Eye (tissue), 1 donor: ENCODE measurements at regions not wholly inside any gene's neighbourhood (a gene's known extent, or its start where the extent isn't known, plus 50 kb on each side); places are given as distances from the start of the nearest gene placed in this dataset.
"Not testable (repeated sequence)": the region's sequence is repeated elsewhere in the genome, so short reads cannot be mapped to it uniquely, and the experiment has no call there.

Experiments
- DNase-seq: peaks from one replicate; pipeline ENCODE4 v3.0.0-alpha.2; 2015

DNA sequence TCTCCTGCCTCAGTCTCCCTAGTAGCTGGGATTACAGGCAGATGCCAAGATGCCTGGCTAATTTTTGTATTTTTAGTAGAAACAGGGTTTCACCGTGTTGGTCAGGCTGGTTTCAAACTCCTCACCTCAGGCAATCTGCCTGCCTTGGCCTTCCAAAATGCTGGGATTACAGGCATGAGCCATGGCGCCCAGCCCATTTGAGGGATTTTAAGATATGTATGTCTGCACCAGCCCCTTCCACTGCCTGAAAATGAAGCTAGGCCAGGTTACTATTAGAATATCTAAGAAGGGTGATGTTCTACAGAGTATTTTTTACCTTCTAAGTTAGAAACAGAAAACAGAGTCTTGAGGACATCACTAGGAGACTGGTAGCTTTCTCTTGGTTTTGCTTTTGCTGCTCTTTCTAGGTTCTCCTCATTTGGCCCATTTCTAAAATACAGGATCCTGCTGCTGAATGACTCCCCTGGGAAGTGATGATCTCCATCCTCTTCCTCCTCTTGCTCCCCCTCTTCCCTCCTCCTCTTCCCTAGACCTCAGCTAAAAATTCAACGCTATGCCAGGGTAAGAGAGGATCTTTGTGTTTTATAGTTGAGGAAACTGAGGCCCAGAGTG is 118.5 kb downstream of the MYCN start:
- no peak for DNase-seq

DNA sequence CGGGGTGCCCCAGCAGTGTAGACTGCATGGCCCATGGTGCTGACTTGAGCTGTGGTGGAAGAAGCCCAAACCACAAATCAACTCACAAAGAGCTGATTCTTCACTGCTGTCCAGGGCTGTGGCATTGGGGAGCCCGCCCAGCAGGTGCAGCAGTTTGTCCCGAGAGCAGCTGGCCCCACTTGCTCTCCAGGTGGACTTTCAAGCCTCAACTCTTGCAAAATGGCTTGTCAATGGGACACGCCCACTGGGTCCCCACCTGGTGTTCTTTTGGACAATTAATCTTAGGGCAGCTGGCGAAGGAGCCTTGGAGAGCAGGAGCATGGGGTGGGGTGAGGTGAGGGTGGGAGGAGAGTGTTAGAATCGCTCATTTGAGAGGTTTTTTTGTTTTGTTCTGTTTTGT is 117.9 kb downstream of the MYCN start:
- no peak for DNase-seq

DNA sequence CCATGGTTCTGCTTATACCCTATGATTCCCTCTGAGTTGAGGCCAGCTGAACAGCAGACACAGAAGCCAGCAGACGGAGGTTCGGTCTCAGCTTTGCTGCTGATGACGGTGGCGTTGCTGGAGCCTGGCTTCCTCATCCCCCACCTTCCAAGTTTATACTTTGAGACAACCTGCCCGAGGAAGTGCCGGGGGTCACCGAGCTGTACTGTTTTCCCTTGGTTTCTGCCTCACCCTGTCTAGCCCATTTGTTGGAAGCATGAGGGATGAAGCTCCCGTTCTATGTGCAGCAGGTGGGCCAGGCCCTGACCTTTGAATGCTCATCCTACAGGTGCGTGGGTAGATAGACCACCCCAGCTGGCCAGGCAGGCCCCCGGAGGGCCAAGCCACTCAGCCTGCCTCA is 117.3 kb downstream of the MYCN start:
- DNase-seq: no peak

DNA sequence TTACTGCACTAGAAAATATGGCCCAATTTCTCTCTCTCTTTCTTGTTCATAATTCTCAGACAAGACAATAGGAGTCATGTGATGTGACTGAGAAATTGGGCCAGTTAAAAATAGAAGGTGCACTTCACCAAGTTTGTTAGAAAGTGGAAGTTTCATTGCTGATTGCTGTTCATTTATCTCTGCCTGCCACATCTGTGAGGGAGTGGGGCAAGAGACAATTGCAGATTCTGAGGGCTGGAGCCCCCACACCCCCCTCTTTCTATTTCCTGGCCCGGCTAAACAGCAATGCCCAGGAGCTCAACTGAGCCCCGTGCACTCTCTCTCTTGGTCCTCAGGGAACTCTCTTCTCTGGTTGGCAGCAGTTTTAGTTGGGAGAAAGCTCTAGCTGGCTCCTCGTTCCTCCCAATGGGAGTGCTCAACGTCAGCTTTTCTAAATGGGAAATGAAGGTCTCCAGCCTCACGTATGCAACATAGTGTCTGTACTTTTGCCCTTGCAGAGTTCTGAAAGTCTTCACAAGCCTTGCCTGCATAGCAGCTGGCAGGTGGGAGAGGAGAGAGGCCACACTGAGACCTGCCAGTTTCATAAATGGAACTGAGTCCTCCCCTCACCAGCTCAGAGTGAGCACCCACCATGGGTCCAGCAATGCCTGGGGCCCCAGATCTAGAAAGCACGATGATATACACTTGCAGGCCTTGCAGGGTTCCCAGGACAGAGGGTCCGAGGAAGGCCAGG is 115.7 kb downstream of the MYCN start:
- DNase-seq: peak; percentile 54

DNA sequence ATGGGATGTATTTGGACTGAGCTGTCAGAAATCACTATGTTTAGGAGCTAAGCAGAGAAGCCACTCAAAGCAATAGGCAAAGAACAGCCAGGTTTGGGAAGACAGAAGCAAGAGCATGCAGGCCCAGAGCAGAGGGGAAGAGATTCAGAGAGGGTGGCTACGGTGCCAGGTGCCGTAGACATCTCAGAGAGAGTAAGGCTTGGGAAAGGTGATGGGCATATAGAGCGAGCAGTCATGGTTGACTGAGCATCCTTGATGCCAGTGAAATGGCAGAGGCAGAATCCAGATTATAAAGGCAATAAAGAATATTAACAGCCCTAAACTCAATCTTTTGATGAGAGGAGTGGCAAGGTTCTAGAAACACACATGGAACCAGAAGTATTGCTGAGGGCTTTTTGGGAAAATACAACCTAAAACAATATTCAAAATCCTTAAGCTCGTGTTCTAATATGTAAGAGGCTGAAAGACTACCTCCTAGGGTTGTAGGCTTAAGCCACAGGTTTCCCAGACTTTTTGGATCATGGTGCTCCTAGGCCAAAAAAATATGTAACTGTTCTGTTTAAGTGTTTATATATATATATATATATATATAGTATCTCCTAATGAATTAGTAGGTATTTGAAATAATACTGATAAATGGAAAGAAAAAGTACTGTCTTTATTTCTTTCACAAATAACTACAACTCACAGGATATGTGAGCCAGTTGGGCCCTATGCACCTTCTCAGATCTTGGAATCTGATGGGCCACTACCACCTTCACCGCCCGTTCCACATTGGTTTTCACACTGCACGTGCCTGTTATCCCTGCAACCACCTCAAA is 113.3 kb downstream of the MYCN start:
- no peak for DNase-seq

DNA sequence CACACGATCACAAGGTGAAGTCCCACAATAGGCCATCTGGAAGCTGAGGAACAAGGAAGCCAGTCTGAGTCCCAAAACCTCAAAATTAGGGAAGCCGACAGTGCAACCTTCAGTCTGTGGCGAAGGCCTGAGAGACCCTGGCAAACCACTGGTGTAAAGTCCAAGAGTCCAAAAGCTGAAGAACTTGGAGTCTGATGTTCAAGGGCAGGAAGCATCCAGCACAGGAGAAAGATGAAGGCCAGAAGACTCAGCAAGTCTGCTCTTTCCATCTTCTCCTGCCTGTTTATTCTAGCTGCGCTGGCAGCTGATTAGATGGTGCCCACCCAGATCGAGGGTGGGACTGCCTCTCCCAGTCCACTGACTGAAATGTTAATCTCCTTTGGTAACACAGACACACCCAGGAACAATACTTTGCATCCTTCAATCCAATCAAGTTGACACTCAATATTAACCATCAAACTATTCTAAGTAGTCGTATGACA is 112.3 kb downstream of the MYCN start:
- not testable (repeated sequence) for DNase-seq

DNA sequence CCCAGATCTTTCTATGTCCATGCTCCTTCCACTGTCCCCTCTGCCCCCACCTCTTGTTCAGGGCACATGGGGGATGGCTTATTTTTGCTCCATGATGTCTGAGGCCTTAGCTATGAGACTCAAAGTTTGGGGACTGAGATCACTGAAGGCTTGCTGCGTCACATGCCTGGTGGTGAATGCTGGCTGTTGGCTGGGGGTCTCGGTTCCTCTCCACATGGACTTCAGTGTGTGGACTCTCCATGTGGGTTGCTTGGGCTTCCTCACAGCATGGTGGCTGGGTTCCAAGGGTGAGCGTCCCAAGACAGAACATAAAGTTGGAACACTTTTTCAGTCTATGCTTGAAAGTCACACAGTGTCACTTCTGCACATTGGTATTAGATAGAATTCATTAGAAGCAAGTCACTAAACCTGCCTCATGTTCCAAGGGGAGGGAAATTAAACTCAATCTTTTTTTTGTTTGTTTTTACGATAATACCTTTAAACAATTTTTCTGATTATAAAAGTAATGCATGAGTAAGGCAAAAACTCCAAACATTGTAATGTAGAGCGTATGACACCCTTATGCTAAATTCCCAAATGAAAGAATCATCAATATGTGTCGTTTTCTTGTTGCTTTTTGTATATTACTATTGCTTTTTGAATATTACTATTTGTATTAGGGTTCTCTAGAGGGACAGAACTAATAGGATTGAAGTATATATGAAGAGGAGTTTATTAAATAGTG is 111.7 kb downstream of the MYCN start:
- DNase-seq: no peak

DNA sequence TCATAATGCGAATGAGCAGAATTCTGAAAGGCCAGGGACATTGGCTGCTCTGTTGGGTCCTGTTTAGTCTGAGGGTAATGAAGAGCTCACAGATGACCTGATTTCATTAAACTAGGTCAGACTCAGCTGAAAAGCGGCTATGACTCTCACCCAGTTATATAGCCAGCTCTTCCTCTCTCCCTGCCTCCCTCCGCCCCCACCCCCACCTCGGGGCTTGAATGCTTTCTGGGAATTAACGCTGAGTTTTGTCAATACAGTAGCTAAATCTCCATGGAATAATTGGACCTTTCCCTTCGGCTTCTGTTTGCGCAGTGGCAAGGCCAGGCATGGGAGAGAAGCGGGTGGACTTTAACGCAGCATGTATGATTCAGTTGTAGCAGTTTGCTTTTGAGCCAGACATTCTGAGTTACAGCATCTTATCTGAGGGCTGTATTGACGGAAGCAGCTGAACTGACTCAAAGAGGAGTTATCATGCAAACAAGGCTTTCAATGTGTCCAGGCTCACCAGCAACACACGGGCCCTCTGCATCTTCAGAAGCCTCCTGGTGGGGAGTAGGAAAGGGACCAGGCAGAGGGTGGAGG is 110.6 kb downstream of the MYCN start:
- peak; percentile 94 for DNase-seq

DNA sequence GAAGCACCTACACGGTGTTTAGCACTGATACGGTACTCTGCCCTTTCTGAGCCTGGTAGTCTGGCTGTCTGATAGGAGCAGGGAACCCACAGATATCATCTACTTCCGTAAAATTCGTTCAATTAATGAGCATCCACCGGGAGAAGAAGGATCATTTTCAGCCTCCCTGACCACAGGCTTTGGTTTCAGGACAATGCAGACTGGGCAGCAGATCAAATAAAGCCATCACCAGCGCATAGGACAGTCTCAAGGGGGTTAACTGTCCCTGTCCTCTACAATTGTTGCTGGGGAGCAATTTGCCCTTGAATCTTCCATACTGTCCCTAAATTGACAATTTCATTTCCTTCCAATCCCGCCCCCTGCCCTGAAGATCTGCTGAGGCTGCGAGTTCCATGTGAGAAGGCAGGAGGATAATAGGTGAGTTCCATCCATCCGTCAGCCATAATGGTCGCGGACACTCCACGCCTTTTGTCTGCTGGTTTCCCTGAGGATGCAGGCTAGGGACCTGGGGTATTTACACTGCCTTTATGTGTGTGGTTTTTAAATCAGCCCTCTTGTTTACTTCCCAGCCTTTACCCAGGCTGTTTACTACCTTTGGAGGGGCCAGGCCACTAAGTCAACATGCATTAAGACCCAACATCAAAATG is 110.0 kb downstream of the MYCN start:
- DNase-seq: no peak

DNA sequence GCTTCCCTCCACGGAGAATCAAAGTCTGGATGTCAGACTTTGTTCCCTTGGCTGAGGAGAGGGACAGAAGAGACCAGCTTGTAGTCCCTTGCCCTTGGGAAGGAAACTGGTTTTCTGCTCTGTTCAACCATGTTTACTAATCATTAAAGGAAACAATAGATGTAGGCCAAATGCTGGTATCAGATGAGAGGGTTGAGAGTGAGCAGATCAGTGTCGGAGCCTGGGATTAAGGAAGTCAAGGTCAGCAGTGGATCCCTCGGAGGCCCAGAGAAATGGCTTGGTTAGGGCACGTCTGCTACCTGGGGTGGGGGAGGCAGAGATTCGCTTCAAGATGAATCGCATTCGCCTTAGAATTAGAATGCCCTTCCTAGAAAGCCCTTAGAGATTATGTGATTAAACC is 109.1 kb downstream of the MYCN start:
- DNase-seq: peak; percentile 37

DNA sequence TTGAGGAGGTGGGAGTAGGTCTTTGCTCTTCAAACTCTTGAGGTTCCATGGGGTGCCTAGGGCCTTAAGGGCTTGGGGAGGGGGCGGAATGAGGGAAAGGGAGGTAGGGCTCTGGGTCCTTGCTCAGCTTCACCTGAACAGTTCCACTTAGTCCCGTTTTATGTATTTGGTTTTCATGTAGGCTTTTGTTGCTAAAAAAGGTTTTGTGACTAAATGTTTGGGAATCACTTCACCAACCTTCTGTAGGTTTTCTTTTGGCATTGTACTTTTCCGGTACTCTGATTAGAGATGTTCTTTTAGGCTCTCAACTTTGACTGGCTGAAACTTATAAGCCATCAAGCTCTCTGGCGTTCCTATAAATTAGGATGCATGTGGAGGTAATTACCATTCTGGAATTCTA is 108.1 kb downstream of the MYCN start:
- no peak for DNase-seq

DNA sequence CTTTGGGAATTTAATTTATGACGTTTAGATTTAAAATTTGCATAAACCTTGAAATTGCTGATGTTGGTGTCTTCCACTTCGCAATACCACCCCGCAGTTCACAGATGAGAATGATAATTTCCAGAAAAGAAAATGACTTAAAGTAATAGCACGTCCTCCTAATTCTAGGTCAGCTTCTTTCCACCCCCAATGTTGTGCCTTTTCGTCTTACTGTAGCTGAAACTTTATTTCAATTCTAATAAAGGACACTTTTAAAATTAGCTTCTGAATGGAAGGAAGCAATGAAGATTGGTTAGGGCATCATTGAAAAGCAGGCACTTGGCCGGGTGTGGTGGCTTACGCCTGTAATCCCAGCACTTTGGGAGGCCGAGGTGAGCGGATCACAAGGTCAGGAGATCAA is 107.4 kb downstream of the MYCN start:
- no peak for DNase-seq

DNA sequence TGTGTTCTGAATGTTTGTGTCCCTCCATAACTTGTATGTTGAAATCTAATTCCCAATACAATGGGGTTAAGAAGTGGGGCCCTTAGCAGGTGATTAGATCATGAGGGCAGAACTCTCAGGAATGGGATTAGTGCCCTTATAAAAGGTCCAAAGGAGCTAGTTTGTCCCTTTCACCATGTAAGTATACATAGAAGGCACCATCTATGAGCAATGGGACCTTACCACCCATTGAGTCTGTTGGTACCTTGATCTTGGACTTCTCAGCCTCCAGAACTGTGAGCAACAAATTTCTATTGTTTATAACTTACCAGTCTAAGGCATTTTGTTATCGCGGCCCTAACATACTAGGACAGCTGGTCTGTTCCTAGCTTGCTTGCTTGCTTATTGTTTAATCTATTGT is 106.3 kb downstream of the MYCN start:
- DNase-seq: no peak

DNA sequence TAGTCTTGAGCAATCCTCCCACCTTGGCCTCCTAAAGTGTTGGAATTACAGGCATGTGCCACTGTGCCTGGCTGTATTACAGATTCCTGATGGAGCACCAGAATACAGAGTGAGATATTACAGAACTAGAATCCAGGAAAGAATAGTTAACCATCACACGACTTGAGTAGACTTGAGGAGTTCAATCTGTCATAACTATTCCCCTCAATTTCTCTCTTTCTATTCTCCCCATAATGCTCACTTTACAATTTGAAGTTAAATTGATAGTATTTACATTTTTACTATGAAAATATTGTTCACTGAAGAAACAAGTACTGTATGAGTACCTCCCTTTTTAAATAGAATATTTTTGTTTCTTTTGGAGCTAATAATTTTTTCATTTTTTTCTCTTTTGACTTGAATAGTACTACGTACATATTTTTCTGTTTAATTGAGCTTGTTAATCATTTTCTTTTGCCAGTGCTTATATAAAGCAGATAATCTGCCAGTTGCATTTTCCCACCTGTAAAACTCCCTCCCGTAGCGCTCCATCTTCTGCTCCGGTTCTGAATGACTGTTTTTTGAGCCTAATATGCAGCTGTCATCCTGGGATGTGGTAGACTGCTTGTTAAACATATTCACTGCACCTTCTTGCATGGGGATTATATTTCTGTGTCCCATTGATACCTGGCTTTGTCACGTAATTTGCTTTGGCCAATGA is 105.5 kb downstream of the MYCN start:
- no peak for DNase-seq

DNA sequence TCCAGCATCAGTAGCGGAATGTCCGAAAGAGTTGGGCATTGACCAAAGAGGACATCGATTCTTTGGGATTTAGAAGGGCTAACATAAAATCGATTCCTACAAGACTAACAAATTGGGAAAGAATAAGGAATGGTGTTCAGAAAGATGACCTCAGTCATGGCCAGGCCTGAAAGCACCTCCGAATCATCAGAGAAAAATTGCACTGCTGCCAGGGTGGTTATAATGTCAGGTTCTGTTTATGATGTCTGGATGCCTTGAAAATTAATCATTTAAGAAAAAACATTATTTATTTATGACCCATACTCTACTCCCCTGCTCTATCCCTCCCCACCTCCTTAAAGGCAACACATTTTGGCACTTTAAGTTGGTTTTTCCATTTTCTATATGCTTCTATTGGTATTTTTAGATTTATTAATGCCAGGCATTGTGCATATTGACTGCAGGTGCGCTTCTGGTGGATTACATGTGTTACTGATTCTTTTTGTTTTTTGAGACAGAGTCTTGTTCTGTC is 104.7 kb downstream of the MYCN start:
- DNase-seq: no peak

DNA sequence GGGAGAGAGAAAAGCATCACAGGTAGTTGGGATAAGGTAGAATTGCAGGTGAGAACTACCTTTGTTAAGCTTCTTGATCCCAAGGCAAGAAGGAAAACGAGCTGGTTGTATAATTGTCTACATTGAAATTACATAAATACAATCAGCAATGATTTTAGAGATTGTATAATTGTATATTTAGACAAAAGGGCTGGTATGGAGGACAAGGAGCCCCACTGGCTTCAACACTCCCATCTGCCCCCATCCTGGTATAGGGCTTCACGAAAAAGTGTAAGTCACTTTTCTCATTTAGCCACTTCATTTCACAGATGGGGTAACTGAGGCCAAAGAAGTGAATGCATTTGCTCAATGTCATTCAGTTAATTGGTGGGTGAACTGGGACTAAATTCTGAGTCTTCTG is 103.3 kb downstream of the MYCN start:
- DNase-seq: no peak

DNA sequence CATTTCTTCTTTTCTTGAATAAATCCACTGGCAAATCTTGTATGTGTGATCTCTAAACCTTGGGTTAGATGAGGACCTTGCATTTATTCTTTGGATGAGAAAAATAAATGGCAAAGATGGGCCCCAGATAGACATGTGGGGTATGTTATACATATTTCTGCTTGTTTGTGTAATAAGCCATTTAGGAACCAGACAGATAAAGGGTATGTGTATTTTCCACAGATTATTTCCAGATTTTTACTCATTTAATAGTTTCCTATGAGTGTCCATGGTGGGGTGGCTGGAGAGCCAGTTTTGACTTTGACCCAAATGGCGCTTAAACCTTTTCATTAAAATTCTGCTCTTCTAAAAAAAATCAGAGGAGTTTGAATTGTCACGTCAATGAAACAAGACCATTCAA is 102.8 kb downstream of the MYCN start:
- no peak for DNase-seq

DNA sequence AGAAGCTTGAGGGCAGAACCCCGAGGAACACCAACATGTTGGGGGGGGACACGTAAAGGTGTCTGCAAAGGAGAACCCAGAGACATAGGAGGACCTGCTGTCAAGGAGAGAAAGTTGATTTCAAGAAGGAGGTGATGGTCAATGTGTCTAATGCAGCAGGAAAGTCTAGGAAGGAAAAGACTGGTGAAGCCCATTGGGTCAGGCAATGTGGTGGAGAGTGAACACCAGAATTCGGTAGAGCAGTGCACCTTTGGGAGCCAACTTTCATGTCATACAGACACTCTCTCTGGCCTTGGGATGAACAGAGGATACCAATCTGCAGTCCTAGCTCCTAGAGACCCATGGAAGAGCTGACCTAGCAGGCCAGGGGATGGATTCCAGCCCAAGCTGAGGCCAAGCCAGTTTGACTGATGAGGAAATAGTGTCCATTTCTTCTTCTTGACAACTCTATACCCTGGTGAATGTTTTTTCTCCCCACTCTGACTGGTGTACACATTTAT is 101.9 kb downstream of the MYCN start:
- no peak for DNase-seq

DNA sequence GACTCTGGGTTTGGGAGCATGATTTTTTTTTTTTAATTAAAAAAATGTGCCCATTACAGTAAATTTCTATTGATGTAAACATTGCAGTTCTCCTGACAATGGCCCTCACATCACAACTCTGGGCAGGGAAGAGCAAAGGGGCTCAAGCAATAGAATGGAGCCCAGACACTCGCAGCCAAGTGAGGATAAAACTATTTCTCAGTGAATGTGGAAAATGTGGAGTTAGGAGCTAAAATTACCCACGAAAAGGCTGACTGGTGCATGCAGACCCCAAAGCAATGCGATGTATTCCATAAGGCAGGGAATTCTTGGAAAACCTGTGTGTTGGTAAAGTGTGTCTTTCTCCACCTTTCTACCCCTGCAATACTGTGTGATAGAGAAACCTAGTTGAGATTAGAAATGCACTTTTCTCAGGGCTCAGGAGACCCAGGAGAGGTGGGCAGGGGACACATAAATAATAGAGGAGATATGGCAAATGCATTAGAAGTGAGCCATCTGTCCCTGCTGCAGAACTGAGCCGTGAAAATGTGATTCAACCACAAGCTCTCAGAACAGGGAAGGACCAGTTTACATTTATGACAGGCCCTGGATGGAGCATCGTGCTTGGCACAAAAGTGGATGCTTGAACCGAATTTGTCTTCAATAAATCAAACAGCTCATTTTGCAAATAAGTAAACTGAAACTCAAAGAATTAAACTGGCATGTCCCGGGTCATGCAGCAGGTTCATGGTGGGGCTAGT is 100.1 kb downstream of the MYCN start:
- peak; percentile 83 for DNase-seq

DNA sequence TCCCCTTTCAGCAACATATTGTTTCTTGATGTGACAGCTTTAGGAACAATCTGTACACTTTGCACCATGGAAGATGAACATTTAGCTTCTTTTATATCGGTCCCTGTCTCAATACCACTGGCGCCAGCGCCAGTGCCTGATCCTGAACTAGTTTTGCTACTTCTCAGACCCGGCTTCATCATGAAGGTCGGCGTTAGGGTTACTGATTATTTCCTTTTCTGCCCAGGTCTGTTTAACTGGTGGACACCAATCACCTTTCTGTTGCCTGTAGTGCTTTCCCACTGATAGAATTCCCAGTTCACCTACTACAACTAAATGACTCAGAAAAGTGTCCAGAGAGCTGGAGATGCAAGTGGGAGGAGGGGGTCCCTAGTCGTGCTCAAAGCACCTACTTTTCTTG is 99.5 kb downstream of the MYCN start:
- no peak for DNase-seq
